ENCODE measurements at regions not wholly inside any gene's neighbourhood (a gene's known extent, or its start where the extent isn't known, plus 50 kb on each side); places are given as distances from the start of the nearest gene placed in this dataset.

GRCh38 chr4:156251373-156252065 lies 297.9 kb upstream of the CTSO start:
- TF ChIP-seq CTCF (IDR thresholded peaks at IDR 0.05; ENCODE audit: borderline replicate concordance, extremely low read depth, low read length, poor library complexity, severe bottlenecking): no peak
- no peak for TF ChIP-seq EZH2 (IDR thresholded peaks at IDR 0.05; ENCODE audit: borderline replicate concordance, low read depth, low read length, severe bottlenecking)
